ENCODE measurements at regions not wholly inside any gene's neighbourhood (a gene's known extent, or its start where the extent isn't known, plus 50 kb on each side); places are given as distances from the start of the nearest gene placed in this dataset.

- Histone ChIP-seq H3K27me3 (no peaks in the 10 kb centered on the region), H3K36me3 (no peaks in the 10 kb centered on the region), H3K4me1 (peaks cover 18 to 46% of the 10 kb centered on the region in 2 donors), H3K4me3 (no peak overlapping the region), H3K27ac (peak overlapping the region in 1 of 2 donors; percentile 67), H3K9me3 (no peaks in the 10 kb centered on the region)
- DNase-seq (no peak), ATAC-seq (no peak)
- no peak for TF ChIP-seq CTCF (IDR thresholded peaks at IDR 0.05)
- intact Hi-C loops (cut with DNase I) = no loop called here
Measured at GRCh38 chr10:3834947-3835346, 49.9 kb upstream of the KLF6 start.

Small RNA genes in the stretch of these regions (microRNA-seq; reads per million reads assigned to microRNA genes)
- gene MIR6078 = 0 reads per million in 2 donors

Measured in left lung (tissue), 4 donors.